Keratinocyte (primary cell): ENCODE measurements at regions not wholly inside any gene's neighbourhood (a gene's known extent, or its start where the extent isn't known, plus 50 kb on each side); places are given as distances from the start of the nearest gene placed in this dataset.

ENCODE experiments used
- DNase-seq: peaks from one replicate; pipeline ENCODE4 v3.0.0-alpha.2; 2011; ENCODE audit warnings: low read depth, missing footprints, low spot score
- FAIRE-seq: peaks from 2 replicates; lab custom pipeline; 2011; peaks lifted over from hg19 to GRCh38; lab: Jason Lieb, UNC
- H2AFZ ChIP-seq: 2 replicates; pipeline ENCODE4 v1.6.0; 2012; ENCODE audit warnings: low read length, control low read depth, inconsistent platforms; ENCODE audit not compliant: control insufficient read depth
- H3K27ac ChIP-seq: 2 replicates; pipeline ENCODE4 v1.5.1; 2011; ENCODE audit warnings: low read length; ENCODE audit not compliant: control insufficient read depth, insufficient read depth
- H3K27me3 ChIP-seq: 3 replicates; pipeline ENCODE4 v1.6.0; 2011; ENCODE audit warnings: low read length; ENCODE audit not compliant: control insufficient read depth, insufficient read depth; ENCODE audit errors: extremely low read depth
- H3K36me3 ChIP-seq, 2 experiments: 2 replicates in 1 of 2; 3 replicates in 1 of 2; pipeline ENCODE4 v1.5.1; 2011; ENCODE audit warnings: low read length in 2 of 2, mild to moderate bottlenecking in 1 of 2; ENCODE audit not compliant: control insufficient read depth in 2 of 2, insufficient read depth in 2 of 2; ENCODE audit errors: extremely low read depth in 1 of 2
- H3K4me1 ChIP-seq: 3 replicates; pipeline ENCODE4 v1.5.1; 2011; ENCODE audit warnings: low read length; ENCODE audit not compliant: control insufficient read depth, insufficient read depth; ENCODE audit errors: extremely low read depth
- H3K4me2 ChIP-seq: 3 replicates; pipeline ENCODE4 v1.6.0; 2011; ENCODE audit warnings: low read depth, low read length; ENCODE audit not compliant: control insufficient read depth, insufficient read depth; ENCODE audit errors: extremely low read depth
- H3K4me3 ChIP-seq, 3 experiments: fragments of 200-600 bp in 1 of 3; sonication (generic) in 1 of 3; 2 replicates in 2 of 3; 3 replicates in 1 of 3; pipeline ENCODE4 v1.5.1; 2011 to 2016; ENCODE audit warnings: low read length in 3 of 3, mild to moderate bottlenecking in 3 of 3, control low read depth in 2 of 3, inconsistent platforms in 1 of 3, low read depth in 1 of 3, mixed read lengths in 1 of 3, mixed run types in 1 of 3, moderate library complexity in 1 of 3; ENCODE audit not compliant: control insufficient read depth in 2 of 3, insufficient read depth in 2 of 3; ENCODE audit errors: extremely low read depth in 1 of 3
- H3K79me2 ChIP-seq: 2 replicates; pipeline ENCODE4 v1.6.0; 2012; ENCODE audit warnings: low read length; ENCODE audit not compliant: control insufficient read depth, insufficient read depth
- H3K9ac ChIP-seq: 3 replicates; pipeline ENCODE4 v1.6.0; 2011; ENCODE audit warnings: low read length; ENCODE audit not compliant: control insufficient read depth, insufficient read depth; ENCODE audit errors: extremely low read depth
- H3K9me1 ChIP-seq: 3 replicates; pipeline ENCODE4 v1.6.0; 2011; ENCODE audit warnings: low read length; ENCODE audit not compliant: control insufficient read depth, insufficient read depth; ENCODE audit errors: extremely low read depth
- H3K9me3 ChIP-seq: 2 replicates; pipeline ENCODE4 v1.5.1; 2012; ENCODE audit warnings: low read depth, low read length; ENCODE audit not compliant: control insufficient read depth
- H4K20me1 ChIP-seq: 3 replicates; pipeline ENCODE4 v1.6.0; 2011; ENCODE audit warnings: low read length; ENCODE audit not compliant: control insufficient read depth, insufficient read depth; ENCODE audit errors: extremely low read depth
- EZH2 ChIP-seq: IDR thresholded peaks from one replicate; pipeline ENCODE4 v1.6.1; 2012; ENCODE audit warnings: inconsistent platforms, mild to moderate bottlenecking, low read length, moderate library complexity
- dilution Hi-C: fragments of 300-500 bp; cut with MboI; formaldehyde crosslinking; loops from one replicate; pipeline ENCODE4 v1.7.0; 2020; ENCODE audit warnings: low sequenced_read_pairs; ENCODE audit not compliant: extremely low pct_ligation_motif_present
- TF ChIP-seq, protein P1 (sequence below), 3 experiments: IDR thresholded peaks in 1 of 3; conservative IDR thresholded peaks in 1 of 3; optimal IDR thresholded peaks in 1 of 3; 2 replicates in 2 of 3; 3 replicates in 1 of 3; pipeline versions ENCODE3 to v1.5.1; 2011; ENCODE audit warnings: low read length in 3 of 3, mild to moderate bottlenecking in 3 of 3, moderate library complexity in 2 of 3, control low read depth in 1 of 3, inconsistent platforms in 1 of 3; ENCODE audit not compliant: insufficient read depth in 2 of 3; ENCODE audit errors: extremely low read depth in 1 of 3

DNA sequence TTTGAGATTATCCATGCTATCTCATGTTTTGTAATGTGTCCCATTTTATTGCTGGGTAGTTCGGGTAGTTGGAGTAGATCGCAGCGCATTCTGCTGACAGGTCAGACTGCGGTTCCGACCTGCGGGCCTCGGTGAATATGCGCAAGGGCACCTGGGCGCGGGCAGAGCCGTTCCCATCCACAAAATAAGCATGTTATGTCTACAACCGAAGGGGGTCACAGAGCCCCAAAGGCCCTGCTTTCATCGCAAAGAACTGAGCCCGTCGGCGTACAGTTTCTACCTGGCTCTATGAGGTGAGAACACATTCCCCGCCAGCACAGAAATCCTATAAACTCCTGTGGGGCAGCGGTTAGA, 88.4 kb downstream of the PRKAB2 start:
- TF ChIP-seq, protein P1, sequence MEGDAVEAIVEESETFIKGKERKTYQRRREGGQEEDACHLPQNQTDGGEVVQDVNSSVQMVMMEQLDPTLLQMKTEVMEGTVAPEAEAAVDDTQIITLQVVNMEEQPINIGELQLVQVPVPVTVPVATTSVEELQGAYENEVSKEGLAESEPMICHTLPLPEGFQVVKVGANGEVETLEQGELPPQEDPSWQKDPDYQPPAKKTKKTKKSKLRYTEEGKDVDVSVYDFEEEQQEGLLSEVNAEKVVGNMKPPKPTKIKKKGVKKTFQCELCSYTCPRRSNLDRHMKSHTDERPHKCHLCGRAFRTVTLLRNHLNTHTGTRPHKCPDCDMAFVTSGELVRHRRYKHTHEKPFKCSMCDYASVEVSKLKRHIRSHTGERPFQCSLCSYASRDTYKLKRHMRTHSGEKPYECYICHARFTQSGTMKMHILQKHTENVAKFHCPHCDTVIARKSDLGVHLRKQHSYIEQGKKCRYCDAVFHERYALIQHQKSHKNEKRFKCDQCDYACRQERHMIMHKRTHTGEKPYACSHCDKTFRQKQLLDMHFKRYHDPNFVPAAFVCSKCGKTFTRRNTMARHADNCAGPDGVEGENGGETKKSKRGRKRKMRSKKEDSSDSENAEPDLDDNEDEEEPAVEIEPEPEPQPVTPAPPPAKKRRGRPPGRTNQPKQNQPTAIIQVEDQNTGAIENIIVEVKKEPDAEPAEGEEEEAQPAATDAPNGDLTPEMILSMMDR (optimal IDR thresholded peaks at IDR 0.05 in 1 of 3, IDR thresholded peaks at IDR 0.05 in 1 of 3, conservative IDR thresholded peaks at IDR 0.05 in 1 of 3; ENCODE audit: extremely low read depth in 1 of 3, insufficient read depth in 2 of 3, low read length in 3 of 3), result no peak
- no peak for TF ChIP-seq EZH2
- peaks cover 10% of the 10 kb centered on the region for H3K4me1 ChIP-seq
- H3K9me3 ChIP-seq, result no peaks in the 10 kb centered on the region
- no peak overlapping the region for H2AFZ ChIP-seq
- no peaks in the 10 kb centered on the region for H3K79me2 ChIP-seq
- peak overlapping the region; percentile 45 to 81 (median 60) for H3K4me3 ChIP-seq
- peak overlapping the region; percentile 98 for H3K9ac ChIP-seq
- DNase-seq (no peak), FAIRE-seq (no peak)
- H3K4me2 ChIP-seq, result peak overlapping the region; percentile 94
- no peaks in the 10 kb centered on the region for H4K20me1 ChIP-seq
- dilution Hi-C loops, result no loop called here
- peaks cover 37% of the 10 kb centered on the region for H3K27me3 ChIP-seq
- no peaks in the 10 kb centered on the region for H3K9me1 ChIP-seq
- no peak overlapping the region for H3K27ac ChIP-seq
- no peaks in the 10 kb centered on the region for H3K36me3 ChIP-seq

DNA sequence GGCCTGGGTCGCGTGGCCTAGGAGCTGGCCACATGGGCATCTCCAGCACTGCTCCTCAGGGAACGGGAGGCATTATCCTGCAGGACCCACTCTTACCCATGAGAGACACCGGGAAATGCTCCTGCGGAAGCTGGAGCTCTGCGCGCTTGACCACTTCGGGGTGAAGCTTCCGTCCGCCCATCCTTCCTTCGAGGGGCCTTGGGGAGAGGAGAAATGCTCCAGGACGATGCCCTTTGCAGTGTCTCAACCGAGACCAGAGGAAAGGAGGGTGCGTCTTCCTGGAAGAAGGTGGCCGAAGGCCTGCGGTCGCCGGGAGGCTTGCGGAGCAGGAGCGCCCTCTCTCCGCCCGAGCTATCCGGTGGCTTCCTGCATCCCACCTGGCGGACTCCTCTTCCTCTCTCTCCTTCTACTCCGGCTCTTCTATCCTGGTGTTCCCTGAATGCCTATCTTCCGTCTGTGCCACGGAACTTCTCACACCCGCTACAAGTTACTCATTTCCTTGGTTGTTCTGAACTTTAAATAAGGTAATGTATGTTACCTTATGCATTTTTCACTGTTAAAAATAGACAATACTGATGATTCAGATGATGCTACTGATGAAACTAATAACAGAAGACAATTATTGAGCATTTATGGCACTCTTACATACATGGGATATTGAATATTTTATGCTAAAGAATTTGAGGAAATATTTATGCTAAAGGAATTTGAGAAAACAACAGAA, 91.4 kb downstream of the PRKAB2 start:
- no peak overlapping the region for H3K4me3 ChIP-seq
- H3K9ac ChIP-seq, result no peak overlapping the region
- no peaks in the 10 kb centered on the region for H4K20me1 ChIP-seq
- DNase-seq (no peak), FAIRE-seq (no peak)
- no peak overlapping the region for H3K27ac ChIP-seq
- H2AFZ ChIP-seq, result no peak overlapping the region
- H3K79me2 ChIP-seq, result no peaks in the 10 kb centered on the region
- H3K4me1 ChIP-seq, result peaks cover 14% of the 10 kb centered on the region
- H3K4me2 ChIP-seq, result peak overlapping the region; percentile 14
- H3K36me3 ChIP-seq, result no peaks in the 10 kb centered on the region
- no peaks in the 10 kb centered on the region for H3K9me1 ChIP-seq
- dilution Hi-C loops, result no loop called here
- peaks cover 66% of the 10 kb centered on the region for H3K27me3 ChIP-seq
- TF ChIP-seq, protein P1 (optimal IDR thresholded peaks at IDR 0.05 in 1 of 3, IDR thresholded peaks at IDR 0.05 in 1 of 3, conservative IDR thresholded peaks at IDR 0.05 in 1 of 3; ENCODE audit: extremely low read depth in 1 of 3, insufficient read depth in 2 of 3, low read length in 3 of 3), result peak; percentile 10 to 67 (median 32)
- TF ChIP-seq EZH2, result peak; percentile 44
- peaks cover 3% of the 10 kb centered on the region for H3K9me3 ChIP-seq
